AG04449 (cell line): ENCODE measurements at regions not wholly inside any gene's neighbourhood (a gene's known extent, or its start where the extent isn't known, plus 50 kb on each side); places are given as distances from the start of the nearest gene placed in this dataset.

Experiments
- CTCF ChIA-PET: fragments of 350-600 bp; formaldehyde crosslinking; extraction: SDS; loops from one replicate; lab custom pipeline; 2021; ENCODE audit warnings: antibody characterized with exemption; lab: Yijun Ruan, JAX
- POLR2A ChIA-PET: fragments of 400-600, 350-600 bp; formaldehyde crosslinking; extraction: SDS; loops from one replicate; lab custom pipeline; 2020; ENCODE audit warnings: antibody characterized with exemption, inconsistent platforms; lab: Yijun Ruan, JAX
- DNase-seq: peaks from one replicate; pipeline ENCODE4 v3.0.0-alpha.2; 2010; ENCODE audit warnings: low read depth, low spot score
- H3K4me3 ChIP-seq: 2 replicates; pipeline ENCODE4 v1.5.1; 2011; ENCODE audit warnings: low read depth, mild to moderate bottlenecking, control low read depth, low read length
- TF ChIP-seq, protein P1 (sequence below): IDR thresholded peaks from one replicate; pipeline ENCODE4 v1.5.1; 2011; ENCODE audit warnings: mild to moderate bottlenecking, moderate library complexity, low read length, control low read depth, inconsistent platforms; ENCODE audit not compliant: insufficient read depth; ENCODE audit errors: missing control alignments

DNA sequence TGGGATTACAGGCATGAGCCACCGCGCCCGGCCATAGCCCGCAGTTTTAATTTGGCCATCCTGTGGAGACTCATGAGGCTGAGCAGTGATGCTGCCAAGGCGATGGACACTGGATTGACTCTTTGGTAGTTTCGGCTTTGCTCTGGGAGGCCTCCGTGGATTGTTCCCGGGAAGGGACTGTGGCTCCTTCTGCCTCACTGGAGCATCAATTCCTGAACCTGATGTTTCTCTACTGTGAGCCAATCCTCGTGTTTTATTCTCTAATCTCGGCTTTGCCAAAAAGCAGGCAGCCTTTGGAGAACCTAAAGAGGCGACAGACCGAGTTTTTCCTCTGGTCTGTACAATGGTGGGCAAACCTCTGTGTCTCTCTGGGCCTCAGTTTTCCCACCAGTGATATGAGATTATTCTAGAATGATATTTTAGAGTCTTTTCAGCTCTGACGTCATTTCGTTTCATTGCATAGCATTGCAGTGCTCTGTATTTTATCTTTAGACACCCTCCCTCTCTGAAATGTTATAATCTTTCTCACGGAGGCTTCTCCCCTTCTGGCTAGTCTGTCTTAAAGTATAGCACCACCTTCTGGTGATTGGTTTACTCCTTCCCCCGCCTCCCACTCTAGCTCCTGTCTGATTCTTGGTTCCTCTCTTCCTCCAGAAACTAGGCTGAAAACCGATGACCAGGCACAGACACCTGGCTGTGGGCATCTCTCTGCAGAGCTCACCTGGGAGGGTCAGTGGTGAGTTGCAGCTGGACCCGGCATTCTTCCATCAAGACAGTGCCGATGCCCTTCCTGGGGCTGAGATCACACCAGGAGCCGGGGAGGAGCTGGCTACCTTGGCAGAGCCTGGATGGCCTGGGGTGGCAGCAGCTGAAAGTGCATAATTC is 341.3 kb downstream of the MYCN start:
- H3K4me3 ChIP-seq, result no peak overlapping the region
- TF ChIP-seq, protein P1, sequence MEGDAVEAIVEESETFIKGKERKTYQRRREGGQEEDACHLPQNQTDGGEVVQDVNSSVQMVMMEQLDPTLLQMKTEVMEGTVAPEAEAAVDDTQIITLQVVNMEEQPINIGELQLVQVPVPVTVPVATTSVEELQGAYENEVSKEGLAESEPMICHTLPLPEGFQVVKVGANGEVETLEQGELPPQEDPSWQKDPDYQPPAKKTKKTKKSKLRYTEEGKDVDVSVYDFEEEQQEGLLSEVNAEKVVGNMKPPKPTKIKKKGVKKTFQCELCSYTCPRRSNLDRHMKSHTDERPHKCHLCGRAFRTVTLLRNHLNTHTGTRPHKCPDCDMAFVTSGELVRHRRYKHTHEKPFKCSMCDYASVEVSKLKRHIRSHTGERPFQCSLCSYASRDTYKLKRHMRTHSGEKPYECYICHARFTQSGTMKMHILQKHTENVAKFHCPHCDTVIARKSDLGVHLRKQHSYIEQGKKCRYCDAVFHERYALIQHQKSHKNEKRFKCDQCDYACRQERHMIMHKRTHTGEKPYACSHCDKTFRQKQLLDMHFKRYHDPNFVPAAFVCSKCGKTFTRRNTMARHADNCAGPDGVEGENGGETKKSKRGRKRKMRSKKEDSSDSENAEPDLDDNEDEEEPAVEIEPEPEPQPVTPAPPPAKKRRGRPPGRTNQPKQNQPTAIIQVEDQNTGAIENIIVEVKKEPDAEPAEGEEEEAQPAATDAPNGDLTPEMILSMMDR, result no peak
- no peak for DNase-seq
- POLR2A ChIA-PET, result no interaction called here
- CTCF ChIA-PET, result no interaction called here

DNA sequence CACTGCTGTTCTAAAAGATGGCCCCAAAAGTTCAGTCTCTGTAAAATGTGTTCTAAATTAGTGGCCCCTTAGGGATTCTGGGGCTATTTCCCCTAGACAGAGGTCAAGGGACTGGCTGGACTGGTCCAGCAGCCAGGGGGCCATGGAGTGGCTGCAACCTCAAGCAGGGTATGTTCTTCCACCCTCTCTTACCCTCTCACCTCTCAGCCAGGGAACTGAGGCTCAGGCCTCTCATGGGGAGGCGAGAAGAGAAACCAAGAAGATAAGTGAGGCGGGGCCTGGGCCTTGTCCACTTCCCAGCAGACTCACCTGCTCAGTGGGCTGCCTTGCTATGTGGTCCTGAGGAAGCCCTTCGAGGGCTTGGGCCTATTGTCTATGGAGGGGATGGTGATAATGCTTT is 339.7 kb downstream of the MYCN start:
- DNase-seq, result no peak
- POLR2A ChIA-PET, result no interaction called here
- H3K4me3 ChIP-seq, result no peak overlapping the region
- CTCF ChIA-PET, result no interaction called here
- TF ChIP-seq, protein P1, result no peak

DNA sequence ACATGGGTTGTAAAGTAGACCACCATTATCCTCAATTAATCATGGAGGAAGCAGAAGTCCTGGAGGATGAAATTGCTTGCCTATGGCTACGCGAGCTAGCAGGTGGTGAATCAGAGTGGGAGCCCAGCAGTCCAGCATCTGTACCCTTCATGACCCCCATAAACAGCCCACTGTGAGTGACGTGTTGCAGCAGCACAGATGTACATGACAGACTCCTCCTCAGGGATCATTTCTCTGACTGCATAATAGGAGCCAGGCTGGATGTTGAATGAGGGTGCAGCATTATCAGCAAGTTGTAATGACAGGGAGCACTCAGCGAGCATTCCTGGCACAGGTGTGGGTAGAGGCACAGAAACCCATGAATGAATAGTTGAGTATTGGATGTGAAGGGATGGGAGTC is 339.3 kb downstream of the MYCN start:
- ChIA-PET POLR2A (no interaction called here), CTCF (no interaction called here)
- H3K4me3 ChIP-seq, result no peak overlapping the region
- TF ChIP-seq, protein P1, result no peak
- no peak for DNase-seq

DNA sequence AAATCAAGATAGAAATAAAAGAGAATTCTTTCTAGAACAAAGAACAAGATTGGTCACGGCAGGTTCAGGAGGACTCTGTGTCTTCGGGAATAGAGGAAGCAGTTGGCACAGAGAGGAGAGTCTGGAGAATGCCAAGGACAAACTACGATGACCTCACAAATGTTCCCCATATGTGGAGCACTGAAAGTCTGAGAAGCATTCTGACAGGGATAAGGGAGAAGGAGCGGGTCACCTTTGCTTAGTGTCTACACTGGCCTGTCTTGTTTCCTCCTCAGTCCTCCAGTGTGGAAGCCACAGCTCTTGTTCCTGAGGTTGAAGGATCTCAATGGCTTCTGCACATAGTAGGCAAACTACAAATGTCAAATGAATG is 338.8 kb downstream of the MYCN start:
- DNase-seq, result no peak
- no peak overlapping the region for H3K4me3 ChIP-seq
- ChIA-PET POLR2A (no interaction called here), CTCF (no interaction called here)
- TF ChIP-seq, protein P1, result no peak

DNA sequence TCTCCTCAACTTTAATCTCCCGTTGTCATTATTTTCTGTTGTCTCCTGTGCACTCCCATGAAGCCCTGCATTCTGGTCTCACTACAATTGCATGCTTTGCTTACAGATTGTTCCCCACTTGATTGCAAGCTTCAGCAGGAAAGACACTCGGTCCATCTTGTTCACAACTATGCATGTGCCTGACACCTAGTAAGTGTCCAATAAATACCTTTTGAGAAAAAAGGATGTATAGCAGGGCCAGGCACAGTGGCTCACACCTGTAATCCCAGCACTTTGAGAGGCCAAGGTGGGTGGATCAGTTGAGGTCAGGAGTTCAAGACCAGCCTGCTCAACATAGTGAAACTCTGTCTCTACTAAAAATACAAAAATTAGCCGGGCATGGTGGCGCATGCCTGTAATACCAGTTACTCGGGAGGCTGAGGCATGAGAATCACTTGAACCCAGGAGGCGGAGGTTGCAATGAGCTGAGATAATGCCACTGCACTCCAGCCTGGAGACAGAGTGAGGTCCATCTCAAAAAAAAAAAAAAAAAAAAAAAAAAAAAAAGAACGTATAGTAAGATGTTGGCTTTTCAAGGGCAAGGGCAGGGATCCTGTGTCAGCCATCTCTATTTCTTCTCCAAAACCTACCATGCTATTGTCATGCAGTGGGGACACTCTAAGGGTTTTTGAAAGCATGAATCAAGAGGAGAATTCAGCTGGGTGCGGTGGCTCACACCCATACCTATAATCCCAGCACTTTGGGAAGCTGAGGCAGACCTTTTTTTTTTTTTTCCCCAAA is 338.3 kb downstream of the MYCN start:
- POLR2A ChIA-PET, result no interaction called here
- TF ChIP-seq, protein P1, result no peak
- no peak for DNase-seq
- H3K4me3 ChIP-seq, result no peak overlapping the region
- CTCF ChIA-PET, result no interaction called here

DNA sequence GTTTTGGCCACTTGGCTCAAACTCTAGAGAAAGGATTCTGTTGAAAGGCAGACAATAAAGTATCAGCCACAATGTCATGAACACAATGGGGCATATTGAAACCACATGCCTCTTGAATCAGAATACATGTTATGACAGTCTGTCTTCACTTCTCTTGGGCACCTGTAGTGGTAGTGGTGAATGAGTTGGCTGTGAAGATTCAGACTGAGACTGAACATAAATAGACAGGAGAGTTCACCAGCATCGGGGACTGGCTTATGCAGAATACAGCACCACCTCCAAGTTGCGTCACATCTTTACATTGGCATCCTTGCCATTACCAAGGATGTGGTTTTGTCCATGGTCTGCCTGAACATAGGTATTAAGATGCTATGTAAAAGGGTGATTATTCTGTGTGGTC is 336.8 kb downstream of the MYCN start:
- TF ChIP-seq, protein P1, result no peak
- H3K4me3 ChIP-seq, result no peak overlapping the region
- ChIA-PET CTCF (no interaction called here), POLR2A (no interaction called here)
- DNase-seq, result no peak
